Fibroblast of lung (primary cell): ENCODE measurements at regions not wholly inside any gene's neighbourhood (a gene's known extent, or its start where the extent isn't known, plus 50 kb on each side); places are given as distances from the start of the nearest gene placed in this dataset.

Experiments
- CTCF ChIP-seq, 2 donors: IDR thresholded peaks in 1 of 2; conservative IDR thresholded peaks in 1 of 2; 1 replicate in 1 of 2; 2 replicates in 1 of 2; pipeline ENCODE4 v1.5.1; 2011 to 2012; ENCODE audit warnings: low read length in 2 of 2, control low read depth in 1 of 2, inconsistent platforms in 1 of 2, low read depth in 1 of 2, mild to moderate bottlenecking in 1 of 2
- EZH2 ChIP-seq: IDR thresholded peaks from 2 replicates; pipeline ENCODE4 v1.5.1; 2012; ENCODE audit warnings: low read length, control low read depth, mild to moderate bottlenecking; ENCODE audit errors: missing control alignments

- TF ChIP-seq CTCF (conservative IDR thresholded peaks at IDR 0.05 in 1 of 2, IDR thresholded peaks at IDR 0.05 in 1 of 2; ENCODE audit: low read depth in 1 of 2, low read length in 2 of 2) (no peak), EZH2 (no peak)
Observed at GRCh38 chr11:112836256-112836602, 125.0 kb upstream of the NCAM1 start.
